WERI-Rb-1 (cell line): ENCODE measurements at regions not wholly inside any gene's neighbourhood (a gene's known extent, or its start where the extent isn't known, plus 50 kb on each side); places are given as distances from the start of the nearest gene placed in this dataset.
"Not testable (repeated sequence)": the region's sequence is repeated elsewhere in the genome, so short reads cannot be mapped to it uniquely, and the experiment has no call there.

Experiments used
- DNase-seq: peaks from one replicate; pipeline ENCODE4 v3.0.0-alpha.2; 2020
- H3K27ac ChIP-seq: fragments of 250-450 bp; sonication (Bioruptor Pico); 2 replicates; pipeline ENCODE4 v1.5.1; 2020; ENCODE audit warnings: mild to moderate bottlenecking, moderate library complexity
- H3K27me3 ChIP-seq: fragments of 250-450 bp; sonication (Bioruptor Pico); 2 replicates; pipeline ENCODE4 v1.5.1; 2021; ENCODE audit warnings: mild to moderate bottlenecking, low read depth, moderate library complexity; ENCODE audit not compliant: insufficient read depth, severe bottlenecking
- H3K36me3 ChIP-seq: fragments of 250-450 bp; sonication (Bioruptor Pico); 2 replicates; pipeline ENCODE4 v1.5.1; 2020; ENCODE audit warnings: mild to moderate bottlenecking, moderate library complexity
- H3K4me3 ChIP-seq: 2 replicates; pipeline ENCODE4 v1.5.1; 2011; ENCODE audit warnings: low read depth, mild to moderate bottlenecking, control low read depth, low read length
- H3K9me3 ChIP-seq: fragments of 250-450 bp; sonication (Bioruptor Pico); 2 replicates; pipeline ENCODE4 v1.5.1; 2021; ENCODE audit warnings: mild to moderate bottlenecking, moderate library complexity; ENCODE audit not compliant: severe bottlenecking
- TF ChIP-seq, protein P1 (sequence below): IDR thresholded peaks from 2 replicates; pipeline ENCODE4 v1.5.1; 2011; ENCODE audit warnings: low read depth, mild to moderate bottlenecking, control low read depth, inconsistent platforms, low read length

DNA sequence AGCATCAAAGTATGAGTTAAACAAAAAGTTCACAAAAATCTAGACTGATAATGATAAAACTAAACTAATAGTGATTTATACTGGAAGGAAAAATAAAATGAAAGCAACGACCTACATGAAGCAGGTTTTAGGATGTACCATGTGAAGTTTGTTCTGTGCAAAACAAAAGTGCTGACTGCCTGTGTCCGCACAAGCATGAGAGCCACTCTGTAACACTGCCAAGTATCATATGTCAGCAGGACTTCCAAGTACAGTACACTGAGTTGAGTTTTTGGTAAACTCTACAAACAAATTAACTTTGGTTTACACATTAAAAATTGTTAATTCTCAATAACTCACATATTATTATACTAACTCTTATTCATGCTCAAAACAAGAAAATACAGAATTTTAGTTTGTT is 459.0 kb downstream of the PDGFC start:
- H3K4me3 ChIP-seq = no peak overlapping the region
- H3K27ac ChIP-seq = no peak overlapping the region
- TF ChIP-seq, protein P1, sequence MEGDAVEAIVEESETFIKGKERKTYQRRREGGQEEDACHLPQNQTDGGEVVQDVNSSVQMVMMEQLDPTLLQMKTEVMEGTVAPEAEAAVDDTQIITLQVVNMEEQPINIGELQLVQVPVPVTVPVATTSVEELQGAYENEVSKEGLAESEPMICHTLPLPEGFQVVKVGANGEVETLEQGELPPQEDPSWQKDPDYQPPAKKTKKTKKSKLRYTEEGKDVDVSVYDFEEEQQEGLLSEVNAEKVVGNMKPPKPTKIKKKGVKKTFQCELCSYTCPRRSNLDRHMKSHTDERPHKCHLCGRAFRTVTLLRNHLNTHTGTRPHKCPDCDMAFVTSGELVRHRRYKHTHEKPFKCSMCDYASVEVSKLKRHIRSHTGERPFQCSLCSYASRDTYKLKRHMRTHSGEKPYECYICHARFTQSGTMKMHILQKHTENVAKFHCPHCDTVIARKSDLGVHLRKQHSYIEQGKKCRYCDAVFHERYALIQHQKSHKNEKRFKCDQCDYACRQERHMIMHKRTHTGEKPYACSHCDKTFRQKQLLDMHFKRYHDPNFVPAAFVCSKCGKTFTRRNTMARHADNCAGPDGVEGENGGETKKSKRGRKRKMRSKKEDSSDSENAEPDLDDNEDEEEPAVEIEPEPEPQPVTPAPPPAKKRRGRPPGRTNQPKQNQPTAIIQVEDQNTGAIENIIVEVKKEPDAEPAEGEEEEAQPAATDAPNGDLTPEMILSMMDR = no peak
- DNase-seq = no peak
- H3K27me3 ChIP-seq = no peaks in the 10 kb centered on the region
- no peaks in the 10 kb centered on the region for H3K9me3 ChIP-seq
- H3K36me3 ChIP-seq = no peaks in the 10 kb centered on the region

DNA sequence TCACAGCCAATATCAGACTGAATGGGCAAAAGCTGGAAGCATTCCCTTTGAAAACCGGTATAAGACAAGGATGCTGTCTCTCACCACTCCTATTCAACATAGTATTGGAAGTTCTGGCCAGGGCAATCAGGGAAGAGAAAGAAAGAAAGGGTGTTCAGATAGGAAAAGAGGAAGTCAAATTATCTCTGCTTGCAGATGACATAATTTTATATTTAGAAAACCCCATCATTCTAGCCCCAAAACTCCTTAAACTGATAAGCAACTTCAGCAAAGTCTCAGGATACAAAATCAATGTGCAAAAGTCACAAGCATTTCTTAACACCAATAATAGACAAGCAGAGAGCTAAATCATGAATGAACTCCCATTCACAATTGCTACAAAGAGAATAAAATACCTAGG is 461.7 kb downstream of the PDGFC start:
- DNase-seq, H3K27me3 ChIP-seq, H3K36me3 ChIP-seq, H3K4me3 ChIP-seq, H3K27ac ChIP-seq, H3K9me3 ChIP-seq: not testable (repeated sequence)

DNA sequence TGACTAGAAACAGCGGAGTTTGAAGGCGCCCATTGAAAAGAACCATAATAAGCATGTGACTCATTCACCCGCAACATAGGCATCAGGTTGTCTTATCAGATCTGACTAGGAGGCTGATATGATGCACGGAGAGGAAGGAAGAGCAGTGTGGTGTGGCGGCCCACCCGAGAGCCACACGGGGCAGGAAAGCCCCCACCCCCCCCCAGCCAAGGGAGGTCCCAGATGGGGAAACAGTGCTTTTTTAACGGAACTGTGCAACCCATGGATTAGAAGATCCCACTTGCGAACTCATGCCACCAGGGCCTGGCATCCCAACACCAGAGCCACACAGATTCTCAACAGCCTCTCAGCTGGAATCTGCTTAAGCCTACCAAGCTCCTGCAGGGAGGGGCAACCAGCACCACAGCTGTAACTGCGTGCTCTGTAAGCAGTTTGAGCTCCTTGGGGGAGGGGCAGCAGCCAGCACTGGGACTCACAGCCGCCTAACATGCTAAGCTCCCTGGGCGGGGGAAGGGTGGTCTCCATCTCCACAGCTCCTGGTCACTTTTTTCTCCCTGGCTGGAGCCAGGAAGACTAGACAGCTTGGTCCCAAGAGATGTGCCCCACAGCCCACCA is 466.2 kb downstream of the PDGFC start:
- H3K27me3 ChIP-seq = no peaks in the 10 kb centered on the region
- no peak overlapping the region for H3K4me3 ChIP-seq
- peaks cover 4% of the 10 kb centered on the region for H3K9me3 ChIP-seq
- TF ChIP-seq, protein P1 = no peak
- peak overlapping the region; percentile 21 for H3K27ac ChIP-seq
- H3K36me3 ChIP-seq = no peaks in the 10 kb centered on the region
- peak; percentile 95 for DNase-seq

GRCh38 chr4:156503119-156503518 is 468.5 kb downstream of the PDGFC start:
- no peak for DNase-seq
- TF ChIP-seq, protein P1 = no peak
- H3K36me3 ChIP-seq = no peaks in the 10 kb centered on the region

GRCh38 chr4:156501962-156502361 is 469.6 kb downstream of the PDGFC start:
- Histone ChIP-seq H3K27me3 (no peaks in the 10 kb centered on the region), H3K36me3 (no peaks in the 10 kb centered on the region), H3K4me3 (no peak overlapping the region), H3K27ac (no peak overlapping the region), H3K9me3 (peaks cover 4% of the 10 kb centered on the region)
- TF ChIP-seq, protein P1 = no peak
- no peak for DNase-seq

More at GRCh38 chr4:156503119-156503518, 468.5 kb downstream of the PDGFC start:
- no peaks in the 10 kb centered on the region for H3K27me3 ChIP-seq
- no peak overlapping the region for H3K27ac ChIP-seq
- H3K4me3 ChIP-seq = no peak overlapping the region
- H3K9me3 ChIP-seq = peaks cover 4% of the 10 kb centered on the region

- no peak overlapping the region for H3K4me3 ChIP-seq
- DNase-seq = no peak
- no peaks in the 10 kb centered on the region for H3K9me3 ChIP-seq
- no peak overlapping the region for H3K27ac ChIP-seq
- no peaks in the 10 kb centered on the region for H3K27me3 ChIP-seq
- TF ChIP-seq, protein P1 = no peak
- no peaks in the 10 kb centered on the region for H3K36me3 ChIP-seq
Measured at GRCh38 chr4:156499684-156500083, 471.9 kb downstream of the PDGFC start.
